ENCODE measurements at regions not wholly inside any gene's neighbourhood (a gene's known extent, or its start where the extent isn't known, plus 50 kb on each side); places are given as distances from the start of the nearest gene placed in this dataset.

- no peak for DNase-seq (ENCODE audit: low spot score)
These were observed 53.4 kb downstream of the RPLP1 start for GRCh38 chr15:69505956-69506556.

GRCh38 chr15:69508659-69509058, 56.0 kb downstream of the RPLP1 start:
- DNase-seq (ENCODE audit: low spot score): no peak
- intact Hi-C loops (cut with DNase I): no loop called here

More at GRCh38 chr15:69505956-69506556, 53.4 kb downstream of the RPLP1 start:
- intact Hi-C loops (cut with DNase I): no loop called here

- DNase-seq (ENCODE audit: low spot score): no peak
- intact Hi-C loops (cut with DNase I): no loop called here
These were observed 56.5 kb downstream of the RPLP1 start for GRCh38 chr15:69509131-69509530.

GRCh38 chr15:69510556-69510955, 57.9 kb downstream of the RPLP1 start:
- DNase-seq (ENCODE audit: low spot score): no peak
- intact Hi-C loops (cut with DNase I): no loop called here

GRCh38 chr15:69511015-69511414, 58.4 kb downstream of the RPLP1 start:
- intact Hi-C loops (cut with DNase I): no loop called here
- no peak for DNase-seq (ENCODE audit: low spot score)

GRCh38 chr15:69511716-69512340, 59.2 kb downstream of the RPLP1 start:
- intact Hi-C loops (cut with DNase I): no loop called here
- DNase-seq (ENCODE audit: low spot score): no peak

- intact Hi-C loops (cut with DNase I): no loop called here
- no peak for DNase-seq (ENCODE audit: low spot score)
These were observed 60.9 kb downstream of the RPLP1 start for GRCh38 chr15:69513450-69513960.

- intact Hi-C loops (cut with DNase I): no loop called here
- DNase-seq (ENCODE audit: low spot score): no peak
These were observed 61.4 kb downstream of the RPLP1 start for GRCh38 chr15:69513986-69514385.

GRCh38 chr15:69515508-69515907, 62.9 kb downstream of the RPLP1 start:
- intact Hi-C loops (cut with DNase I): no loop called here

GRCh38 chr15:69515926-69516325, 63.3 kb downstream of the RPLP1 start:
- DNase-seq (ENCODE audit: low spot score): no peak
- intact Hi-C loops (cut with DNase I): no loop called here

More at GRCh38 chr15:69515508-69515907, 62.9 kb downstream of the RPLP1 start:
- DNase-seq (ENCODE audit: low spot score): no peak

- intact Hi-C loops (cut with DNase I): no loop called here
- no peak for DNase-seq (ENCODE audit: low spot score)
These were observed 64.4 kb downstream of the RPLP1 start for GRCh38 chr15:69517052-69517451.

GRCh38 chr15:69518806-69519205, 66.2 kb downstream of the RPLP1 start:
- intact Hi-C loops (cut with DNase I): no loop called here
- DNase-seq (ENCODE audit: low spot score): no peak

- no peak for DNase-seq (ENCODE audit: low spot score)
- intact Hi-C loops (cut with DNase I): loop anchor here (5.0 kb wide), 1 partner anchor 967 kb away; no protein-coding TSS in a partner anchor
These were observed 67.4 kb downstream of the RPLP1 start for GRCh38 chr15:69520067-69520466.

- intact Hi-C loops (cut with DNase I): loop anchor here (5.0 kb wide), 1 partner anchor 965 kb away; no protein-coding TSS in a partner anchor
- DNase-seq (ENCODE audit: low spot score): no peak
These were observed 69.7 kb downstream of the RPLP1 start for GRCh38 chr15:69522361-69522760.

GRCh38 chr15:69523010-69524001, 70.7 kb downstream of the RPLP1 start:
- intact Hi-C loops (cut with DNase I): loop anchor here (5.0 kb wide), 1 partner anchor 964 kb away; no protein-coding TSS in a partner anchor
- no peak for DNase-seq (ENCODE audit: low spot score)

- intact Hi-C loops (cut with DNase I): loop anchor here (5.0 kb wide), 1 partner anchor 963 kb away; no protein-coding TSS in a partner anchor
- DNase-seq (ENCODE audit: low spot score): no peak
These were observed 71.7 kb downstream of the RPLP1 start for GRCh38 chr15:69524296-69524695.

GRCh38 chr15:69524814-69525213, 72.2 kb downstream of the RPLP1 start:
- intact Hi-C loops (cut with DNase I): loop anchor here (5.0 kb wide), 1 partner anchor 962 kb away; no protein-coding TSS in a partner anchor
- no peak for DNase-seq (ENCODE audit: low spot score)

- intact Hi-C loops (cut with DNase I): no loop called here
- DNase-seq (ENCODE audit: low spot score): no peak
These were observed 72.9 kb downstream of the RPLP1 start for GRCh38 chr15:69525543-69525942.

GRCh38 chr15:69526081-69527061, 73.8 kb downstream of the RPLP1 start:
- DNase-seq (ENCODE audit: low spot score): no peak
- intact Hi-C loops (cut with DNase I): no loop called here
